WTC11 (cell line): ENCODE measurements at regions not wholly inside any gene's neighbourhood (a gene's known extent, or its start where the extent isn't known, plus 50 kb on each side); places are given as distances from the start of the nearest gene placed in this dataset.

ENCODE experiments used
- AFF4 ChIP-seq: sonication (generic); formaldehyde crosslinking; IDR thresholded peaks from 2 replicates; pipeline ENCODE4 v1.8.1; 2023; ENCODE audit warnings: mild to moderate bottlenecking, missing genetic modification reagents, borderline replicate concordance
- ARID4B ChIP-seq: sonication (generic); formaldehyde crosslinking; IDR thresholded peaks from 2 replicates; pipeline ENCODE4 v1.8.0; 2023; ENCODE audit warnings: missing genetic modification reagents, mild to moderate bottlenecking, borderline replicate concordance
- CTCF ChIP-seq: fragments of 200-600 bp; IDR thresholded peaks from 2 replicates; pipeline ENCODE4 v1.8.0; 2022; ENCODE audit warnings: antibody characterized with exemption
- ETV6 ChIP-seq: sonication (generic); formaldehyde crosslinking; IDR thresholded peaks from 2 replicates; pipeline ENCODE4 v1.8.1; 2022; ENCODE audit warnings: mild to moderate bottlenecking, missing genetic modification reagents
- GRHL2 ChIP-seq: fragments of 250-450 bp; sonication (Bioruptor Pico); IDR thresholded peaks from 2 replicates; pipeline ENCODE4 v1.8.0; 2022; ENCODE audit warnings: mild to moderate bottlenecking, moderate library complexity; ENCODE audit not compliant: insufficient replicate concordance, severe bottlenecking
- HMGXB4 ChIP-seq: sonication (generic); formaldehyde crosslinking; IDR thresholded peaks from 2 replicates; pipeline ENCODE4 v1.8.1; 2023; ENCODE audit warnings: mild to moderate bottlenecking, moderate library complexity, missing genetic modification reagents
- IRF2 ChIP-seq: sonication (generic); formaldehyde crosslinking; IDR thresholded peaks from 2 replicates; pipeline ENCODE4 v1.8.0; 2022; ENCODE audit warnings: low read depth, missing genetic modification reagents, borderline replicate concordance
- NR1H2 ChIP-seq: sonication (generic); formaldehyde crosslinking; IDR thresholded peaks from 2 replicates; pipeline ENCODE4 v1.9.0; 2021; ENCODE audit warnings: mild to moderate bottlenecking, moderate library complexity, missing genetic modification reagents
- RORB ChIP-seq: fragments of 250-450 bp; sonication (Bioruptor Pico); IDR thresholded peaks from 2 replicates; pipeline ENCODE4 v1.9.0; 2021; ENCODE audit warnings: mild to moderate bottlenecking
- SP1 ChIP-seq: sonication (generic); formaldehyde crosslinking; conservative IDR thresholded peaks from 2 replicates; pipeline ENCODE4 v1.8.1; 2022; ENCODE audit warnings: missing genetic modification reagents
- TCF7 ChIP-seq: sonication (generic); formaldehyde crosslinking; IDR thresholded peaks from 2 replicates; pipeline ENCODE4 v1.8.0; 2022; ENCODE audit warnings: mild to moderate bottlenecking, low read depth, missing genetic modification reagents, moderate library complexity

- TF ChIP-seq TCF7, result no peak
- no peak for TF ChIP-seq AFF4
- no peak for TF ChIP-seq GRHL2 (CRISPR knock-in tag)
- no peak for TF ChIP-seq NR1H2 (CRISPR knock-in tag)
- no peak for TF ChIP-seq ARID4B (CRISPR knock-in tag)
- no peak for TF ChIP-seq CTCF
- no peak for TF ChIP-seq ETV6 (CRISPR knock-in tag)
- TF ChIP-seq IRF2 (CRISPR knock-in tag), result no peak
- no peak for TF ChIP-seq HMGXB4 (CRISPR knock-in tag)
- no peak for TF ChIP-seq RORB (CRISPR knock-in tag)
- no peak for TF ChIP-seq SP1 (CRISPR knock-in tag)
These were observed 269.5 kb upstream of the HSFY2 start for GRCh38 chrY:19042984-19043442.
